Suprapubic skin (tissue), 4 donors: ENCODE measurements at regions not wholly inside any gene's neighbourhood (a gene's known extent, or its start where the extent isn't known, plus 50 kb on each side); places are given as distances from the start of the nearest gene placed in this dataset.

Source experiments
- CTCF ChIP-seq, 2 donors: fragments of 200-600 bp in 1 of 2; fragments of 450-650 bp in 1 of 2; sonication (generic) in 1 of 2; IDR thresholded peaks; one replicate each; pipeline ENCODE4 v1.5.1; 2016 to 2019; ENCODE audit warnings: antibody characterized with exemption in 2 of 2, mild to moderate bottlenecking in 1 of 2, moderate library complexity in 1 of 2
- EP300 ChIP-seq: sonication (generic); formaldehyde crosslinking; IDR thresholded peaks from one replicate; pipeline ENCODE4 v1.6.1; 2017; ENCODE audit warnings: antibody characterized with exemption
- POLR2A ChIP-seq, 2 donors: fragments of 450-650 bp; IDR thresholded peaks; one replicate each; pipeline ENCODE4 v1.6.1; 2017; ENCODE audit warnings: antibody characterized with exemption in 2 of 2, mild to moderate bottlenecking in 2 of 2, moderate library complexity in 2 of 2
- POLR2AphosphoS5 ChIP-seq, 3 donors: sonication (generic); formaldehyde crosslinking; IDR thresholded peaks; one replicate each; pipeline ENCODE4 v1.6.1; 2017; ENCODE audit warnings: antibody characterized with exemption in 3 of 3

- TF ChIP-seq CTCF (IDR thresholded peaks at IDR 0.05) (no peak), POLR2AphosphoS5 (IDR thresholded peaks at IDR 0.05) (no peak), POLR2A (IDR thresholded peaks at IDR 0.05) (no peak), EP300 (no peak)
Measured at GRCh38 chr14:61186341-61187195, 94.6 kb downstream of the TMEM30B start.
